Endodermal cell (in vitro differentiated cells): ENCODE measurements at regions not wholly inside any gene's neighbourhood (a gene's known extent, or its start where the extent isn't known, plus 50 kb on each side); places are given as distances from the start of the nearest gene placed in this dataset.

Experiments
- DNase-seq: peaks from one replicate; pipeline ENCODE4 v3.0.0-alpha.2; 2017
- H3K27ac ChIP-seq: 2 replicates; pipeline ENCODE4 v1.5.1; 2013; ENCODE audit warnings: mild to moderate bottlenecking, low read depth, low read length, moderate library complexity
- H3K27me3 ChIP-seq: 2 replicates; pipeline ENCODE4 v1.6.1; 2013; ENCODE audit warnings: mild to moderate bottlenecking, low read length, moderate library complexity; ENCODE audit not compliant: insufficient read depth, control insufficient read depth, poor library complexity, severe bottlenecking
- H3K36me3 ChIP-seq: 2 replicates; pipeline ENCODE4 v1.7.0; 2013; ENCODE audit warnings: mild to moderate bottlenecking, low read length, moderate library complexity; ENCODE audit not compliant: control insufficient read depth, insufficient read depth
- H3K4me1 ChIP-seq: one replicate; pipeline ENCODE4 v1.7.0; 2013; ENCODE audit warnings: low read length; ENCODE audit not compliant: control insufficient read depth, insufficient read depth
- H3K4me3 ChIP-seq: 2 replicates; pipeline ENCODE4 v1.5.1; 2013; ENCODE audit warnings: mild to moderate bottlenecking, low read length, moderate library complexity
- H3K9ac ChIP-seq: 2 replicates; pipeline ENCODE4 v1.6.1; 2013; ENCODE audit warnings: mild to moderate bottlenecking, low read length, moderate library complexity; ENCODE audit not compliant: poor library complexity, severe bottlenecking; ENCODE audit errors: extremely low read depth
- H3K9me3 ChIP-seq: 2 replicates; pipeline ENCODE4 v1.6.1; 2013; ENCODE audit warnings: mild to moderate bottlenecking, low read length, moderate library complexity; ENCODE audit not compliant: control insufficient read depth
- H3K27ac Mint-ChIP-seq: 2 replicates; pipeline ENCODE4 v1.8.0; 2020; ENCODE audit warnings: mixed read lengths
- H3K27me3 Mint-ChIP-seq: 2 replicates; pipeline ENCODE4 v1.8.0; 2021; ENCODE audit warnings: mild to moderate bottlenecking, mixed read lengths; ENCODE audit not compliant: insufficient read depth
- H3K36me3 Mint-ChIP-seq: 2 replicates; pipeline ENCODE4 v1.8.0; 2020; ENCODE audit warnings: low read depth, mixed read lengths
- H3K4me1 Mint-ChIP-seq: 2 replicates; pipeline ENCODE4 v1.8.0; 2020; ENCODE audit warnings: mixed read lengths
- H3K4me3 Mint-ChIP-seq: 2 replicates; pipeline ENCODE4 v1.8.0; 2020; ENCODE audit warnings: mild to moderate bottlenecking, moderate library complexity, mixed read lengths
- H3K9me3 Mint-ChIP-seq: 2 replicates; pipeline ENCODE4 v1.8.0; 2020; ENCODE audit warnings: mild to moderate bottlenecking, mixed read lengths
- WGBS, 2 experiments: methylation state at CpG; one replicate each; pipeline versions ENCODE4 v1.1.5 to v1.1.7; 2013; ENCODE audit warnings: missing lambda C conversion rate in 2 of 2, mixed read lengths in 1 of 2; ENCODE audit not compliant: insufficient coverage in 1 of 2, insufficient read length in 1 of 2; 5-methylcytosine and 5-hydroxymethylcytosine counted together
- TF ChIP-seq, protein P1 (sequence below): fragments of 200-600 bp; sonication (generic); conservative IDR thresholded peaks from 2 replicates; pipeline ENCODE4 v1.5.0; 2021; ENCODE audit warnings: antibody characterized with exemption, mild to moderate bottlenecking

- Histone ChIP-seq H3K36me3 (no peaks in the 10 kb centered on the region), H3K27me3 (no peaks in the 10 kb centered on the region), H3K4me1 (no peaks in the 10 kb centered on the region), H3K9me3 (no peaks in the 10 kb centered on the region), H3K9ac (no peak overlapping the region), H3K4me3 (no peak overlapping the region), H3K27ac (no peak overlapping the region)
- Mint-ChIP-seq H3K27me3 (peaks cover 21% of the 10 kb centered on the region), H3K4me3 (no peak overlapping the region), H3K9me3 (peaks cover 2% of the 10 kb centered on the region), H3K4me1 (no peaks in the 10 kb centered on the region), H3K36me3 (no peaks in the 10 kb centered on the region), H3K27ac (no peak overlapping the region)
- DNase-seq = no peak
- TF ChIP-seq, protein P1, sequence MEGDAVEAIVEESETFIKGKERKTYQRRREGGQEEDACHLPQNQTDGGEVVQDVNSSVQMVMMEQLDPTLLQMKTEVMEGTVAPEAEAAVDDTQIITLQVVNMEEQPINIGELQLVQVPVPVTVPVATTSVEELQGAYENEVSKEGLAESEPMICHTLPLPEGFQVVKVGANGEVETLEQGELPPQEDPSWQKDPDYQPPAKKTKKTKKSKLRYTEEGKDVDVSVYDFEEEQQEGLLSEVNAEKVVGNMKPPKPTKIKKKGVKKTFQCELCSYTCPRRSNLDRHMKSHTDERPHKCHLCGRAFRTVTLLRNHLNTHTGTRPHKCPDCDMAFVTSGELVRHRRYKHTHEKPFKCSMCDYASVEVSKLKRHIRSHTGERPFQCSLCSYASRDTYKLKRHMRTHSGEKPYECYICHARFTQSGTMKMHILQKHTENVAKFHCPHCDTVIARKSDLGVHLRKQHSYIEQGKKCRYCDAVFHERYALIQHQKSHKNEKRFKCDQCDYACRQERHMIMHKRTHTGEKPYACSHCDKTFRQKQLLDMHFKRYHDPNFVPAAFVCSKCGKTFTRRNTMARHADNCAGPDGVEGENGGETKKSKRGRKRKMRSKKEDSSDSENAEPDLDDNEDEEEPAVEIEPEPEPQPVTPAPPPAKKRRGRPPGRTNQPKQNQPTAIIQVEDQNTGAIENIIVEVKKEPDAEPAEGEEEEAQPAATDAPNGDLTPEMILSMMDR = no peak
- 82 to 84% methylated on average over 6 to 14 of the region's 15 CpGs for WGBS, 2 experiments
These were observed 88.5 kb upstream of the ALX4 start for GRCh38 chr11:44398266-44399030.

- Histone ChIP-seq H3K4me1 (no peaks in the 10 kb centered on the region), H3K36me3 (no peaks in the 10 kb centered on the region), H3K4me3 (no peak overlapping the region), H3K9me3 (no peaks in the 10 kb centered on the region), H3K27me3 (no peaks in the 10 kb centered on the region), H3K27ac (no peak overlapping the region), H3K9ac (no peak overlapping the region)
- Mint-ChIP-seq H3K27ac (no peak overlapping the region), H3K9me3 (no peaks in the 10 kb centered on the region), H3K4me1 (no peaks in the 10 kb centered on the region), H3K27me3 (peaks cover 8% of the 10 kb centered on the region), H3K4me3 (no peak overlapping the region), H3K36me3 (no peaks in the 10 kb centered on the region)
- no peak for DNase-seq
- WGBS, 2 experiments = 50 to 65% methylated on average over 1 to 2 of the region's 2 CpGs
- TF ChIP-seq, protein P1 = no peak
These were observed 90.0 kb upstream of the ALX4 start for GRCh38 chr11:44399968-44400367.

DNA sequence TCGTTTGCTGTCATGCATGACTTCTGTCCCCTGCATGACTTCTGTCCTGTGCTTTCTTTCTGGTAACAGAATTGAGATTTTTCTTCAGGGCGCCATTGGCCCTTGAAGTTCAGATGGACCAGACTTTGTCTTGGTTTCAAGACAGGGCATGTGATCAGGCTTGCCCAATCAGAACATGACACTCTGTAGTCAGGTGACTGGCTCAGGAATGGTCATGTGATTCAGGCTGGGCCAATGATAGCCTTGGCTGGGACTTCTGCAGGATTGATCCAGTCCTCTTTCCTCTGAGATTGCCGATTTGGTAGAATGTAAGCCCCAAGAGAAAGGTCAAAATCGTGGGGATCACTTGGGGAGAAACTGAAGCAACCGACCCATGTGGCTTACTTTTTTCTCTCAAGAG is 90.5 kb upstream of the ALX4 start:
- H3K27me3 Mint-ChIP-seq = peaks cover 6% of the 10 kb centered on the region
- TF ChIP-seq, protein P1 = no peak
- no peaks in the 10 kb centered on the region for H3K36me3 Mint-ChIP-seq
- Histone ChIP-seq H3K27me3 (no peaks in the 10 kb centered on the region), H3K9ac (no peak overlapping the region), H3K4me3 (no peak overlapping the region), H3K27ac (no peak overlapping the region), H3K36me3 (no peaks in the 10 kb centered on the region), H3K9me3 (no peaks in the 10 kb centered on the region), H3K4me1 (no peaks in the 10 kb centered on the region)
- no peaks in the 10 kb centered on the region for H3K9me3 Mint-ChIP-seq
- DNase-seq = no peak
- 95 to 100% methylated on average over 5 of the region's 5 CpGs for WGBS, 2 experiments
- no peak overlapping the region for H3K27ac Mint-ChIP-seq
- H3K4me3 Mint-ChIP-seq = no peak overlapping the region
- H3K4me1 Mint-ChIP-seq = no peaks in the 10 kb centered on the region
